Mesothelial cell of epicardium (in vitro differentiated cells): ENCODE measurements at regions not wholly inside any gene's neighbourhood (a gene's known extent, or its start where the extent isn't known, plus 50 kb on each side); places are given as distances from the start of the nearest gene placed in this dataset.

Experiments
- DNase-seq, 2 experiments: peaks; one replicate each; pipeline ENCODE4 v3.0.0; 2021; ENCODE audit warnings: low spot score in 2 of 2; ENCODE audit not compliant: unreplicated experiment in 2 of 2
- H3K27ac Mint-ChIP-seq: 2 replicates; pipeline ENCODE4 v1.8.0; 2021; ENCODE audit warnings: mixed read lengths
- H3K27me3 Mint-ChIP-seq: 2 replicates; pipeline ENCODE4 v1.8.0; 2021; ENCODE audit warnings: low read depth, mixed read lengths
- H3K36me3 Mint-ChIP-seq: 2 replicates; pipeline ENCODE4 v1.8.0; 2021; ENCODE audit warnings: mixed read lengths
- H3K4me1 Mint-ChIP-seq: 2 replicates; pipeline ENCODE4 v1.8.0; 2021; ENCODE audit warnings: mixed read lengths
- H3K4me3 Mint-ChIP-seq: 2 replicates; pipeline ENCODE4 v1.8.0; 2021; ENCODE audit warnings: mild to moderate bottlenecking, moderate library complexity, mixed read lengths
- H3K9me3 Mint-ChIP-seq: 2 replicates; pipeline ENCODE4 v1.8.0; 2021; ENCODE audit warnings: mixed read lengths
- TF ChIP-seq, protein P1 (sequence below): fragments of 200-600 bp; sonication (generic); IDR thresholded peaks from one replicate; pipeline ENCODE4 v1.5.0; 2021; ENCODE audit warnings: antibody characterized with exemption; ENCODE audit not compliant: unreplicated experiment

DNA sequence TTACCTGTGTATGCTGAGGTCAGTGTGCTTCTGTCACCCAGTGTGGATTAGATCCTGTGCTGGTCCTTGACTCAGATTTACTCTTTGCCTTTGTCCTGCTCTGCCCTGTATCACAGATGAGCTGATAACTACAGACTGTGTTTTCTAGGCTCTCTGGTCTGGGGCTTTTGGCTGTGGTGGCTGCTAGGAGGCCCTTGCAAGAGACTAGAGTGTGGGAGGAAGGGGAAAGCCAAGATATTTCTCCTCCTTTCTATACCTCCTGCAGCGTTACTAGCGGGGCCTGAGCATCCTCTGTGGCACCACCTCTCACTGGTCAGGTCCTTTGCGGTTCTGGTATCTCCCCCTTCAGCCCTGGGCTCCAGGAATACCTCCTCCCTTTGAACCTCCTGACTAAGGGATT lies 282.3 kb upstream of the TBC1D5 start:
- no peak for DNase-seq
- Mint-ChIP-seq H3K27me3 (no peaks in the 10 kb centered on the region), H3K4me1 (no peaks in the 10 kb centered on the region), H3K36me3 (no peaks in the 10 kb centered on the region), H3K27ac (no peak overlapping the region), H3K9me3 (no peaks in the 10 kb centered on the region), H3K4me3 (no peak overlapping the region)
- TF ChIP-seq, protein P1, sequence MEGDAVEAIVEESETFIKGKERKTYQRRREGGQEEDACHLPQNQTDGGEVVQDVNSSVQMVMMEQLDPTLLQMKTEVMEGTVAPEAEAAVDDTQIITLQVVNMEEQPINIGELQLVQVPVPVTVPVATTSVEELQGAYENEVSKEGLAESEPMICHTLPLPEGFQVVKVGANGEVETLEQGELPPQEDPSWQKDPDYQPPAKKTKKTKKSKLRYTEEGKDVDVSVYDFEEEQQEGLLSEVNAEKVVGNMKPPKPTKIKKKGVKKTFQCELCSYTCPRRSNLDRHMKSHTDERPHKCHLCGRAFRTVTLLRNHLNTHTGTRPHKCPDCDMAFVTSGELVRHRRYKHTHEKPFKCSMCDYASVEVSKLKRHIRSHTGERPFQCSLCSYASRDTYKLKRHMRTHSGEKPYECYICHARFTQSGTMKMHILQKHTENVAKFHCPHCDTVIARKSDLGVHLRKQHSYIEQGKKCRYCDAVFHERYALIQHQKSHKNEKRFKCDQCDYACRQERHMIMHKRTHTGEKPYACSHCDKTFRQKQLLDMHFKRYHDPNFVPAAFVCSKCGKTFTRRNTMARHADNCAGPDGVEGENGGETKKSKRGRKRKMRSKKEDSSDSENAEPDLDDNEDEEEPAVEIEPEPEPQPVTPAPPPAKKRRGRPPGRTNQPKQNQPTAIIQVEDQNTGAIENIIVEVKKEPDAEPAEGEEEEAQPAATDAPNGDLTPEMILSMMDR = no peak

DNA sequence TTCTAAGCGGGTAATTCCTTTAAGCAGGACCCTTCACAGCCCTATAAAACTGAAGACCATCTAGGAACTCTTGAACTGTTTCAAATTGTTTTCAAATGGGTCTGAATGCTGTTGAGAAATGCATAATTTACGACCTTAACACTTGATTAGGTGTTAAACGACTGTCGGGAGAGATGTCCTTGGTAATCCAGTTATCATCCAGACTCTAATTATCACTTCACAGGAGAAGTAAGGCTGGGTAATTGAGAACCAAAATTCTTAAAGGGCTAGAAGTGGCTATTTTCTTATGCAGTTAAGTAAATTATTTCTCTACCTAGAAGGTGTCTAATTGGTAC lies 276.7 kb upstream of the TBC1D5 start:
- Mint-ChIP-seq H3K27me3 (no peaks in the 10 kb centered on the region), H3K27ac (no peak overlapping the region), H3K9me3 (no peaks in the 10 kb centered on the region), H3K4me3 (no peak overlapping the region), H3K36me3 (no peaks in the 10 kb centered on the region), H3K4me1 (peaks cover 15% of the 10 kb centered on the region)
- DNase-seq = no peak
- TF ChIP-seq, protein P1 = no peak

GRCh38 chr3:18018491-18019160 lies 276.2 kb upstream of the TBC1D5 start:
- TF ChIP-seq, protein P1 = no peak
- Mint-ChIP-seq H3K4me1 (peaks cover 15% of the 10 kb centered on the region), H3K27ac (no peak overlapping the region)

GRCh38 chr3:18016366-18016765 lies 273.9 kb upstream of the TBC1D5 start:
- no peak overlapping the region for H3K27ac Mint-ChIP-seq
- DNase-seq = no peak
- TF ChIP-seq, protein P1 = no peak
- peaks cover 15% of the 10 kb centered on the region for H3K4me1 Mint-ChIP-seq
- H3K36me3 Mint-ChIP-seq = no peaks in the 10 kb centered on the region
- H3K4me3 Mint-ChIP-seq = no peak overlapping the region
- H3K9me3 Mint-ChIP-seq = no peaks in the 10 kb centered on the region
- no peaks in the 10 kb centered on the region for H3K27me3 Mint-ChIP-seq

More at GRCh38 chr3:18018491-18019160, 276.2 kb upstream of the TBC1D5 start:
- DNase-seq = no peak
- Mint-ChIP-seq H3K36me3 (no peaks in the 10 kb centered on the region), H3K4me3 (no peak overlapping the region), H3K9me3 (no peaks in the 10 kb centered on the region), H3K27me3 (no peaks in the 10 kb centered on the region)

DNA sequence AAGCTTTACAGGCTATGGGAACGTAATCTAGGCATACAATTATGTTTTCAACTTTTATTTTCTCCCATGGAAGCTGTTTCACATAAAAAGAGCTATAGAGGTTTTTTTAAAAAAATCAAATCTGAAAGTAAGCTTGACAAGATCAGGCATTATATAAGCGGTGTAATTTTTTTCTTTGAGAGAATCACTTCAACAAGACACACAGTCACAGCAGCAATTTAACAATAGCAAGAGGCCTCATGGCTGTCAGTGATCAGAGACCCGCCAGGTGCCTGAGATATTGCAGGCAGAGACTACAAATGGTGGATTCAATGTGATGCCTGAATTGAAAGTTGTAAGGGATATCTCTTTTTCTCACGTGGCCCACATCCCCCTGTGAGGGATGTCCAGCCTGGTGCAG lies 270.5 kb upstream of the TBC1D5 start:
- H3K36me3 Mint-ChIP-seq = no peaks in the 10 kb centered on the region
- TF ChIP-seq, protein P1 = no peak
- H3K4me1 Mint-ChIP-seq = no peaks in the 10 kb centered on the region
- DNase-seq = no peak
- no peak overlapping the region for H3K27ac Mint-ChIP-seq
- no peak overlapping the region for H3K4me3 Mint-ChIP-seq
- no peaks in the 10 kb centered on the region for H3K9me3 Mint-ChIP-seq
- H3K27me3 Mint-ChIP-seq = no peaks in the 10 kb centered on the region

- Mint-ChIP-seq H3K36me3 (no peaks in the 10 kb centered on the region), H3K4me1 (no peaks in the 10 kb centered on the region), H3K27ac (no peak overlapping the region), H3K9me3 (no peaks in the 10 kb centered on the region), H3K27me3 (no peaks in the 10 kb centered on the region), H3K4me3 (no peak overlapping the region)
- TF ChIP-seq, protein P1 = no peak
- DNase-seq = no peak
These were observed 270.0 kb upstream of the TBC1D5 start for GRCh38 chr3:18012436-18012835.
